HCT116 (cell line): ENCODE measurements at regions not wholly inside any gene's neighbourhood (a gene's known extent, or its start where the extent isn't known, plus 50 kb on each side); places are given as distances from the start of the nearest gene placed in this dataset.

Experiments used
- ATAC-seq: fragments of 200-7000 bp; cut with Tn5 transposase; 2 replicates; pipeline ENCODE4 v1.9.1; 2020; ENCODE audit warnings: mild to moderate bottlenecking, moderate library complexity
- BruUV-seq: library from RNA; stranded (reverse); fragments of 400-500 nt; replicated peaks from 2 replicates; lab custom pipeline; 2021; lab: Mats Ljungman, UMichigan
- CTCF ChIA-PET: fragments of 300-600 bp; sonication (Branson Sonifier 250); formaldehyde crosslinking; loops from one replicate; lab custom pipeline; 2021; ENCODE audit warnings: antibody characterized with exemption; lab: Charles Lee
- POLR2A ChIA-PET: fragments of 300-600, 350-600 bp; sonication (Branson Sonifier 250); formaldehyde crosslinking; loops from one replicate; lab custom pipeline; 2021; ENCODE audit warnings: antibody characterized with exemption; lab: Charles Lee
- RAD21 ChIA-PET, 2 experiments: fragments of 300-600 bp; sonication (Branson Sonifier 250); formaldehyde crosslinking; loops; one replicate each; lab custom pipeline; 2023; ENCODE audit warnings: low total read pairs in 2 of 2; ENCODE audit not compliant: uncharacterized antibody in 2 of 2, unreplicated experiment in 2 of 2, low non-redundant PET in 1 of 2; lab: Charles Lee
- DNase-seq: peaks from one replicate; pipeline ENCODE4 v3.0.0-alpha.2; 2010; ENCODE audit warnings: low read depth, low spot score
- H2AFZ ChIP-seq: fragments of 200-600 bp; shearing (Covaris generic), sonication (generic); 2 replicates; pipeline ENCODE4 v1.6.1; 2017; ENCODE audit warnings: low read depth, mixed run types, mixed read lengths, antibody characterized with exemption, low read length; ENCODE audit not compliant: poor library complexity, severe bottlenecking
- H3K27ac ChIP-seq: 2 replicates; pipeline ENCODE4 v1.5.1; 2012; ENCODE audit warnings: low read depth, low read length
- H3K27me3 ChIP-seq: fragments of 200-600 bp; sonication (generic); 2 replicates; pipeline ENCODE4 v1.6.1; 2016; ENCODE audit warnings: mixed run types, low read length, mixed read lengths; ENCODE audit not compliant: insufficient read depth
- H3K36me3 ChIP-seq, 2 experiments: fragments of 200-500 bp in 1 of 2; fragments of 200-600 bp in 1 of 2; sonication (Bioruptor generic) in 1 of 2; sonication (generic) in 1 of 2; 2 replicates each; pipeline versions ENCODE4 v1.5.1 to v1.6.1; 2014 to 2016; ENCODE audit warnings: low read length in 2 of 2, inconsistent platforms in 1 of 2, mixed read lengths in 1 of 2, mixed run types in 1 of 2; ENCODE audit not compliant: insufficient read depth in 2 of 2, control insufficient read depth in 1 of 2
- H3K4me1 ChIP-seq, 2 experiments: fragments of 200-600 bp in 1 of 2; sonication (generic) in 1 of 2; 2 replicates each; pipeline versions ENCODE4 v1.5.1 to v1.6.1; 2012 to 2017; ENCODE audit warnings: low read length in 2 of 2, inconsistent platforms in 1 of 2, mild to moderate bottlenecking in 1 of 2, mixed read lengths in 1 of 2, mixed run types in 1 of 2, moderate library complexity in 1 of 2; ENCODE audit not compliant: insufficient read depth in 2 of 2, control insufficient read depth in 1 of 2
- H3K4me2 ChIP-seq: fragments of 200-600 bp; sonication (generic); 2 replicates; pipeline ENCODE4 v1.6.1; 2017; ENCODE audit warnings: mixed run types, low read length, mixed read lengths
- H3K4me3 ChIP-seq, 2 experiments: fragments of 200-600 bp in 1 of 2; sonication (generic) in 1 of 2; replicated peaks in 1 of 2; 2 replicates each; pipeline ENCODE4 v1.5.1; 2011 to 2016; ENCODE audit warnings: low read length in 2 of 2, control low read depth in 1 of 2, low read depth in 1 of 2, mild to moderate bottlenecking in 1 of 2, mixed read lengths in 1 of 2, mixed run types in 1 of 2
- H3K79me2 ChIP-seq: fragments of 200-600 bp; sonication (generic); 2 replicates; pipeline ENCODE4 v1.6.1; 2017; ENCODE audit warnings: mild to moderate bottlenecking, mixed run types, low read length, moderate library complexity, mixed read lengths; ENCODE audit not compliant: insufficient read depth
- H3K9ac ChIP-seq: fragments of 200-600 bp; sonication (generic); 2 replicates; pipeline ENCODE4 v1.6.1; 2016; ENCODE audit warnings: low read length, mixed read lengths
- H3K9me2 ChIP-seq: fragments of 200-600 bp; sonication (generic), shearing (Covaris generic); 2 replicates; pipeline ENCODE4 v1.6.1; 2017; ENCODE audit warnings: mixed run types, mild to moderate bottlenecking, moderate library complexity; ENCODE audit not compliant: insufficient read depth
- H3K9me3 ChIP-seq, 2 experiments: fragments of 200-500 bp in 1 of 2; fragments of 200-600 bp in 1 of 2; sonication (Bioruptor generic) in 1 of 2; sonication (generic) in 1 of 2; 2 replicates each; pipeline ENCODE4 v1.6.1; 2014 to 2017; ENCODE audit warnings: low read length in 2 of 2, mixed read lengths in 2 of 2, inconsistent platforms in 1 of 2, low read depth in 1 of 2, mild to moderate bottlenecking in 1 of 2, mixed run types in 1 of 2, moderate library complexity in 1 of 2; ENCODE audit not compliant: control insufficient read depth in 1 of 2, insufficient read depth in 1 of 2
- H4K20me1 ChIP-seq: fragments of 200-600 bp; sonication (generic), shearing (Covaris generic); 2 replicates; pipeline ENCODE4 v1.6.1; 2017; ENCODE audit warnings: mixed run types, mild to moderate bottlenecking, moderate library complexity; ENCODE audit not compliant: insufficient read depth
- CBX3 ChIP-seq: IDR thresholded peaks from 2 replicates; pipeline ENCODE4 v1.6.1; 2012; ENCODE audit warnings: low read depth
- CTCF ChIP-seq, 3 experiments: fragments of 200-600 bp in 1 of 3; sonication (generic) in 1 of 3; IDR thresholded peaks in 2 of 3; conservative IDR thresholded peaks in 1 of 3; 2 replicates each; pipeline ENCODE4 v1.5.1; 2012 to 2017; ENCODE audit warnings: low read depth in 2 of 3, low read length in 2 of 3, antibody characterized with exemption in 1 of 3, borderline replicate concordance in 1 of 3, control low read depth in 1 of 3, mild to moderate bottlenecking in 1 of 3, mixed read lengths in 1 of 3, mixed run types in 1 of 3, moderate library complexity in 1 of 3; ENCODE audit not compliant: insufficient read depth in 1 of 3
- EGR1 ChIP-seq: IDR thresholded peaks from 2 replicates; pipeline ENCODE4 v1.6.1; 2012; ENCODE audit warnings: low read depth
- EZH2 ChIP-seq: fragments of 200-600 bp; sonication (generic); IDR thresholded peaks from 2 replicates; pipeline ENCODE4 v1.6.1; 2017; ENCODE audit warnings: antibody characterized with exemption, mixed run types
- FOSL1 ChIP-seq: IDR thresholded peaks from 2 replicates; pipeline ENCODE4 v1.6.1; 2012; ENCODE audit warnings: low read depth
- JUND ChIP-seq: IDR thresholded peaks from 2 replicates; pipeline ENCODE4 v1.6.1; 2012
- POLR2A ChIP-seq: IDR thresholded peaks from 2 replicates; pipeline ENCODE4 v1.7.0; 2011; ENCODE audit warnings: borderline replicate concordance; ENCODE audit not compliant: insufficient read depth, insufficient read length; ENCODE audit errors: extremely low read depth
- POLR2AphosphoS5 ChIP-seq: IDR thresholded peaks from 2 replicates; pipeline ENCODE4 v1.6.1; 2011; ENCODE audit warnings: mild to moderate bottlenecking, low read depth, low read length, moderate library complexity
- RAD21 ChIP-seq: IDR thresholded peaks from 2 replicates; pipeline ENCODE4 v1.6.1; 2012; ENCODE audit warnings: low read depth, mild to moderate bottlenecking
- REST ChIP-seq: IDR thresholded peaks from 2 replicates; pipeline ENCODE4 v1.6.1; 2012; ENCODE audit warnings: low read depth
- SP1 ChIP-seq: IDR thresholded peaks from 2 replicates; pipeline ENCODE4 v1.6.1; 2012; ENCODE audit warnings: low read depth
- ZFX ChIP-seq: fragments of 450-650 bp; IDR thresholded peaks from 2 replicates; pipeline ENCODE4 v1.6.1; 2017
- intact Hi-C: fragments of 100-400 bp; cut with micrococcal nuclease; formaldehyde crosslinking; loops from 2 replicates; pipeline ENCODE4 v1.10.0; 2022

GRCh38 chr4:123924536-123924935 lies 527.9 kb downstream of the SPRY1 start:
- H3K79me2 ChIP-seq, result no peaks in the 10 kb centered on the region
- no peaks in the 10 kb centered on the region for H3K36me3 ChIP-seq
- ChIA-PET RAD21 (no interaction called here), POLR2A (no interaction called here), CTCF (no interaction called here)
- no peaks in the 10 kb centered on the region for H4K20me1 ChIP-seq
- H3K27ac ChIP-seq, result no peak overlapping the region
- no peak for DNase-seq
- no peaks in the 10 kb centered on the region for H3K4me1 ChIP-seq
- H3K9ac ChIP-seq, result no peak overlapping the region
- H3K27me3 ChIP-seq, result no peaks in the 10 kb centered on the region
- BruUV-seq, result no TSS peak
- no peak overlapping the region for H3K4me3 ChIP-seq
- no peak for ATAC-seq
- intact Hi-C loops, result no loop called here
- 0 out of 2 replicates have a peak, but pooled peaks cover 3% of the 10 kb centered on the region for H3K9me2 ChIP-seq
- no peak overlapping the region for H2AFZ ChIP-seq
- no peak for TF ChIP-seq SP1
- no peak for TF ChIP-seq FOSL1
- TF ChIP-seq JUND, result no peak
- no peak for TF ChIP-seq ZFX
- no peak for TF ChIP-seq CBX3
- no peaks in the 10 kb centered on the region for H3K9me3 ChIP-seq
- no peak overlapping the region for H3K4me2 ChIP-seq

- H3K4me3 ChIP-seq, result no peak overlapping the region
- H3K79me2 ChIP-seq, result no peaks in the 10 kb centered on the region
- no peaks in the 10 kb centered on the region for H4K20me1 ChIP-seq
- no peak overlapping the region for H3K27ac ChIP-seq
- no TSS peak for BruUV-seq
- RAD21 ChIA-PET, result no interaction called here
- H3K4me1 ChIP-seq, result no peaks in the 10 kb centered on the region
- POLR2A ChIA-PET, result no interaction called here
- no peak overlapping the region for H3K9ac ChIP-seq
- H3K9me3 ChIP-seq, result no peaks in the 10 kb centered on the region
- no peaks in the 10 kb centered on the region for H3K36me3 ChIP-seq
- DNase-seq, result no peak
- intact Hi-C loops, result no loop called here
- no peaks in the 10 kb centered on the region for H3K27me3 ChIP-seq
- no peak overlapping the region for H2AFZ ChIP-seq
- 0 out of 2 replicates have a peak, but pooled peaks cover 3% of the 10 kb centered on the region for H3K9me2 ChIP-seq
- TF ChIP-seq ZFX, result no peak
- TF ChIP-seq POLR2AphosphoS5, result no peak
- TF ChIP-seq SP1, result no peak
- TF ChIP-seq RAD21, result no peak
- no peak for TF ChIP-seq POLR2A
- no peak for TF ChIP-seq CTCF (IDR thresholded peaks at IDR 0.05 in 2 of 3, conservative IDR thresholded peaks at IDR 0.05 in 1 of 3; ENCODE audit: borderline replicate concordance in 1 of 3, insufficient read depth in 1 of 3, low read depth in 2 of 3, low read length in 2 of 3)
- TF ChIP-seq REST, result no peak
- no peak for TF ChIP-seq EZH2
- TF ChIP-seq EGR1, result no peak
- TF ChIP-seq, all 23 proteins: peak for 0
- CTCF ChIA-PET, result no interaction called here
- H3K4me2 ChIP-seq, result no peak overlapping the region
- ATAC-seq, result no peak
Measured at GRCh38 chr4:123929565-123929964, 533.0 kb downstream of the SPRY1 start.
